SJSA1 (cell line): ENCODE measurements at regions not wholly inside any gene's neighbourhood (a gene's known extent, or its start where the extent isn't known, plus 50 kb on each side); places are given as distances from the start of the nearest gene placed in this dataset.
A peak's percentile ranks its signal among the peaks of the same experiment; 100 is the strongest.
"Not testable (repeated sequence)": the region's sequence is repeated elsewhere in the genome, so short reads cannot be mapped to it uniquely, and the experiment has no call there.

Experiments
- DNase-seq, 2 experiments: peaks; one replicate each; pipeline ENCODE4 v3.0.0-alpha.2; 2015 to 2020; ENCODE audit warnings: low spot score in 2 of 2, low read depth in 1 of 2
- H3K27ac ChIP-seq: fragments of 250-450 bp; sonication (Bioruptor Pico); 2 replicates; pipeline ENCODE4 v1.5.1; 2020; ENCODE audit warnings: mild to moderate bottlenecking, moderate library complexity
- H3K27me3 ChIP-seq: fragments of 250-450 bp; sonication (Bioruptor Pico); replicated peaks from 2 replicates; pipeline ENCODE4 v1.5.1; 2020; ENCODE audit warnings: mild to moderate bottlenecking, moderate library complexity
- H3K36me3 ChIP-seq: fragments of 250-450 bp; sonication (Bioruptor Pico); 2 replicates; pipeline ENCODE4 v1.5.1; 2020; ENCODE audit warnings: mild to moderate bottlenecking
- H3K4me1 ChIP-seq: fragments of 250-450 bp; sonication (Bioruptor Pico); replicated peaks from 2 replicates; pipeline ENCODE4 v1.6.1; 2021; ENCODE audit warnings: mild to moderate bottlenecking
- H3K4me3 ChIP-seq: fragments of 250-450 bp; sonication (Bioruptor Pico); 2 replicates; pipeline ENCODE4 v1.5.1; 2020; ENCODE audit warnings: mild to moderate bottlenecking
- H3K9me3 ChIP-seq: fragments of 250-450 bp; sonication (Bioruptor Pico); replicated peaks from 2 replicates; pipeline ENCODE4 v1.5.1; 2020; ENCODE audit warnings: mild to moderate bottlenecking

DNA sequence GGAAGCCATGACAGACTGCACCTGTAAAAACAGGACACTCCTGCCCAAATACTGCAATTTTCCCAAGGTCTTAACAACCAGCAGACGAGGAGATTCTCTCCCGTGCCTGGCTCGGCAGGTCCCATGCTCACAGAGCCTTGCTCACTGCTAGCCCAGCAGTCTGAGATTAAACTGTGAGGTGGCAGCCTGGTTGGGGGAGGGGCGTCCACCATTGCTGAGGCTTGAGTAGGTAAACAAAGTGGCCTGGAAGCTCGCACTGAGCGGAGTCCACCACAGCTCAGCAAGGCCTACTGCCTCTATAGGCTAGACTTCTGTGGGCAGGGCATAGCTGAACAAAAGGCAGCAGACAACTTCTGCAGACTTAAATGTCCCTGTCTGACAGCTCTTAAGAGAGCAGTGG, 80.3 kb downstream of the ANXA5 start:
- not testable (repeated sequence) for DNase-seq, H3K4me3 ChIP-seq, H3K36me3 ChIP-seq, H3K27ac ChIP-seq, H3K4me1 ChIP-seq, H3K27me3 ChIP-seq, H3K9me3 ChIP-seq

DNA sequence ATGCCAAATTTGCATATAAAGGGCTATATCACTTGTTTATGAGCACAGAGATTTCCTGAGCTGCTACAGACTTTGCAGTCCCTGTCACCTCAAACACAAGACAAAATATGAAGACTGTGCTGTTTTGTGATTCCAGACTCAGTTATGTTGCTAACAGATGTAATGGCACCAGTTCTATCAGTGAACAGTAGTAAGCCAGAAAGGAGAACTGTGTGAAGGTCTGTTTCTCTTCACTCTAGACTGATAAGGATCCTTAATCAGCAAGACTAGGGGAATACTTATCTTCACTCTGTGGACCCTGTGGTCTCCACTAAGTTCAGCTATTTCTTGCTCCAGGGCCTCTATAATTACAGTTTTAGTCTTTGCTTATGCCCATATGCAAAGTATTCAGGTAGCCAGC, 82.7 kb downstream of the ANXA5 start:
- no peak overlapping the region for H3K27ac ChIP-seq
- H3K9me3 ChIP-seq = no peaks in the 10 kb centered on the region
- H3K36me3 ChIP-seq = no peaks in the 10 kb centered on the region
- DNase-seq = no peak
- no peaks in the 10 kb centered on the region for H3K4me1 ChIP-seq
- peaks cover 7% of the 10 kb centered on the region for H3K27me3 ChIP-seq
- H3K4me3 ChIP-seq = no peak overlapping the region

DNA sequence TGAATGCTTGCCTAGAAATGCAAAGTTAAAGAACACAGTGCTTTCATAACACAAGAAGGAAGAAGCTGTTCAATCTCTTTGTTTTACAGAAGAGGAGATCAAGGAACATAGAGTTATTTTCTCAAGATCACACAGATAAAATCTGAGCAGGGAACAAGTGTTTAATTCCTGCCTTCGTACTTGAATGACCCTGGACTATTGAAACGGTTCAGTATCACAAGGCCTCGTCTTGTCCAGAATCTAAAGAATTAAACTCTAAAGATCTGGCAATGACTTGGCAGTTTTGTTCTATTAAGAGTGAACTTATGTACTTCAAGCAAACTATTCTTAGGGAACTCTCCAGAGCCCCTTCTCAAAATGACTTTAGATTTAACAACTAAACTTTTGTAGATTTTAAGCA, 97.7 kb downstream of the ANXA5 start:
- Histone ChIP-seq H3K27ac (no peak overlapping the region), H3K4me3 (no peak overlapping the region), H3K36me3 (no peaks in the 10 kb centered on the region), H3K4me1 (no peaks in the 10 kb centered on the region), H3K9me3 (no peaks in the 10 kb centered on the region), H3K27me3 (no peaks in the 10 kb centered on the region)
- DNase-seq = no peak

DNA sequence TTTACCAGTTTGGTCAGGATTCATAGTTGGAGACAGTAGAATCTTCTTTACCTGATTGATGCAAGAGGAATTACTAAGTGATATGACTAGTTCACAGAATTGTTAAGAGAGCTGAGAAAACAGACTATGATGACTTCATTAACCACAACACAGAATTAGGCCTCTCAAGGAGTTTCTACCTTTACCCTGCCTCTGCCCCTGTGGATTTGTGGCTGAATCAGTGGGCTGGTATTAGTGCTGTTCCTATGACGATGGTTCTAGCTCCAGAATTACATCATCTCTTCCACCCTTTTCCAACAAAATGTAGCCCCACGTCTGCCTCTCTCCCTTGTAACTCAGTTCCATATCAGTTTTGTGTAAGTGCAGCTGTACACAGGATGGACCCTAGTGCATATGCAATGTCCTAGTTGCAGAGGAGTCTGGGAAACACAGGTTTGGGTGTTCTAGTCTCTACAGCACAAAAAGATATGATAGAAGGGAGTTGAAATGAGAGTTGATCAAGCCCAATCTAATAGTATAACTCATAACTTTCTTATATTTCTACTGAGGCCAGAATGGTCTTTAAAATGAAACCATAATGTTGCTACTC, 99.3 kb downstream of the ANXA5 start:
- no peak overlapping the region for H3K27ac ChIP-seq
- no peaks in the 10 kb centered on the region for H3K4me1 ChIP-seq
- peaks cover 5% of the 10 kb centered on the region; the same call in 1 of the 2 replicates for H3K27me3 ChIP-seq
- H3K4me3 ChIP-seq = no peak overlapping the region
- no peaks in the 10 kb centered on the region for H3K36me3 ChIP-seq
- H3K9me3 ChIP-seq = no peaks in the 10 kb centered on the region
- DNase-seq = no peak

DNA sequence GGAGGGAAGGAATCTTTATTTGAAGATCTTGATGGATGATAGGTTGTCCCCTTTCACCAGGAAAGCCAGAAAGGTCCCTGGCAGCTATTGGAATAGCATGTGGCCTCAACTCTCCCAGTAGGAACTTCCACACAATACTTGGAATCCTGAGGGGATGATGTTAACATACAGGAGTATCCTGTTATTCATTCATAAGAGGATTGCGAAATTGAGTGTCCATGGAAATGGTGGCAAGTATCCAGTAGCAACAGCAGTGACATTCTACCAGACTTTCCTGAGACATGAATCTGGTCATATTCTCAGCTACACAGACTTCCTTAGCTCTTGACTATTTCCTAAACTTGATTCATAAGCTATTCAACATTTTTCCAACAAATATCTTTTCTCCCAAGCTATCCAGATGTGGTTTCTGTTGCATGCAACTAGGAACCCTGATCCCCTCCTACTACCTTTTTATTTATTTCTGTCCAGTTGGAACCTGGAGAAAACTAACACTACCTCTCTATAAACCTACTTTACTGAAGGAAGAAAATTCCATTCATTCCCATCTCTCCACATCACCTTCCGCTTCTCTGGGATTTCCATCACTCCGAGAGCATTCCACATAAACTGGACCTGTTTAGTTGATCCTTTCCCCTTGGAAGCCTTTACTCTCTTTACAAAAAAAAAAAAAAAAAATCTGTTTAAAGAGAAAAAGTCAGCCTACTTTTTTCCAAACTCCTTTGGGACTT, 101.8 kb downstream of the ANXA5 start:
- Histone ChIP-seq H3K4me1 (no peaks in the 10 kb centered on the region), H3K36me3 (no peaks in the 10 kb centered on the region), H3K27ac (no peak overlapping the region), H3K27me3 (peaks cover 5% of the 10 kb centered on the region; the same call in 1 of the 2 replicates), H3K9me3 (no peaks in the 10 kb centered on the region), H3K4me3 (no peak overlapping the region)
- DNase-seq = no peak

DNA sequence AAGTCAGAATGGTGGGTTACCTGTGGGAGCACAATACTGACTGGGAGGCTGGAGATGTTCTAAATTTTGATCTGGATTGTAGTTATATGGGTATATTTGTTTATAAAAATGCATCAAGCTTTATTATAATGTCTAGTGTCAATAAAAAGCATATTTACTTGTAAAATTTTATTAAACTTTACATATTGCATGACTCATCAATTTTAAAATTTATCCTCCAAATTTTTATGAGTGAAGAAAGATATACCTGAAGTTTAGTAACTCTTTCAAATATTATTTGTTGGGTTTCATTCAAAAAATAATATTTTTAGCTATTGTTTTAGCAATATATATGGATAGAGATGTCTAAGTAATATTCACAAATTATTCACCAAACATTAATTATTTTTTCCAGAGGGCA, 103.0 kb downstream of the ANXA5 start:
- no peaks in the 10 kb centered on the region for H3K36me3 ChIP-seq
- peaks cover 9% of the 10 kb centered on the region; the same call in 1 of the 2 replicates for H3K27me3 ChIP-seq
- no peaks in the 10 kb centered on the region for H3K9me3 ChIP-seq
- no peaks in the 10 kb centered on the region for H3K4me1 ChIP-seq
- DNase-seq = no peak
- H3K27ac ChIP-seq = no peak overlapping the region
- H3K4me3 ChIP-seq = no peak overlapping the region

DNA sequence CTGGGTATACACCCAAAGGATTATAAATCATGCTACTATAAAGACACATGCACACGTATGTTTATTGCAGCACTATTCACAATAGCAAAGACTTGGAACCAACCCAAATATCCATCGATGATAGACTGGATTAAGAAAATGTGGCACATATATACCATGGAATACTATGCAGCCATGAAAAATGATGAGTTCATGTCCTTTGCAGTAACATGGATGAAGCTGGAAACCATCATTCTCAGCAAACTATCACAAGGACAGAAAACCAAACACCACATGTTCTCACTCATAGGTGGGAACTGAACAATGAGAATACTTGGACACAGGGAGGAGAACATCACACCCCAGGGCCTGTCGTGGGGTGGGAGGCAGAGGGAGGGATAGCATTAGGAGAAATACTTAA, 104.5 kb downstream of the ANXA5 start:
- not testable (repeated sequence) for H3K36me3 ChIP-seq

DNA sequence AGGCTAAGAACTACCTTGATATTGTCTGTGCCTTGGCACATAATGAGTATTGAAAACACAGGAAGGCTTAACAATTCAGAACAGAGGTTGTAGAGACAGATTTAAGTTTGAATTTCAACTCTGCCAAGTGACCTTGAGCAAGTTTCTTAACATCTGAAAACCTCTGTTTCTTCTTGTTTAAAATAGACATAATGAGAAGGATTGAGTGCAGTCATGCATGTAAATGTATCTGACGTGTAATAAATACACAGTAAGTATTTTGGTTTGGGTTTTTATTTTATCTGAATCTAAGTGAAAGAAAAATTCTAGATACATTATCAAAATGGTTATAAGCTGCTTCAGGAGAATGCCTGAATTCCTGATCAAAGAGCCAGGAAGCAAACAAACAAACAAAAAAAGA, 111.9 kb downstream of the ANXA5 start:
- H3K9me3 ChIP-seq = no peaks in the 10 kb centered on the region
- H3K27me3 ChIP-seq = peaks cover 19% of the 10 kb centered on the region
- H3K4me3 ChIP-seq = no peak overlapping the region
- DNase-seq = no peak
- no peaks in the 10 kb centered on the region for H3K4me1 ChIP-seq
- no peak overlapping the region for H3K27ac ChIP-seq
- no peaks in the 10 kb centered on the region for H3K36me3 ChIP-seq

More for the DNA sequence above, 104.5 kb downstream of the ANXA5 start:
- not testable (repeated sequence) for H3K9me3 ChIP-seq, H3K27ac ChIP-seq, H3K27me3 ChIP-seq, DNase-seq, H3K4me3 ChIP-seq, H3K4me1 ChIP-seq

DNA sequence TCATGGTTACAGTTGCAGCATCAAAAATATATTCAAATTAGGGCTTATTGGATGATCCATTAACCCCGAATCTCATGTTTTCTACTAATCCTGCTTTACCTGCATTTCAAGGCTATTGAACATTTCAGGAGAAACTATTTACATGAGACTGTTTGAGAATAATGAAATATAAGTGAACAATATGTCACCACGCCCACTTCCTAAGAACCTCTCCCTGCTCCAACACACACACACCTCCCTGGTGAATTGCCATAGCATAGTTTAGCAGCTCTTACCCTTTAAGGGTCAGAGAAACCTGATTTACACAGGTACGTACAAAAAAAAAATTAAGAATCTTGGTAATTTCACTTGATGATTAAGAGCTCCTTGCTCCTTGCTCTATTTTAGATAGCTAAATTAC, 113.4 kb downstream of the ANXA5 start:
- no peaks in the 10 kb centered on the region for H3K36me3 ChIP-seq
- no peaks in the 10 kb centered on the region for H3K4me1 ChIP-seq
- H3K27ac ChIP-seq = no peak overlapping the region
- no peak for DNase-seq
- H3K4me3 ChIP-seq = no peak overlapping the region
- H3K27me3 ChIP-seq = peaks cover 20% of the 10 kb centered on the region
- H3K9me3 ChIP-seq = no peaks in the 10 kb centered on the region

DNA sequence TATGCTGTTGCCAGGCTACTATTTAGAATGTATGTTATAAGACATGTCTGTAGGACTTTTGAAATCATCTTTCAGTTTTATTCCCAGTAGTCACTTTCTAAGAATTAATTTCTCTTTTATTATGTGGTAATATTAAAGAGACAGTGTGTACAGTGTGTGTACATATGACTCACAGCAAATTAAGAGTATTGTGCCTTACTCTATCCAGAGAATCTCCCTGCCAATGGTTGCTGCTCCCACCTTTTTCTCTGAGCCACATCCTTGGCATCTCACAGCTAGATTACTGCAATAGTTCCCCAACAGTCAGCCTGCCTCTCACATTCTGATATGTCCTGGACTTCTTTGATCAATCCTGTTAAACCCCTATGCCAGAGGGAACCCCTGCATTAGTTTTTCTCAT, 114.5 kb downstream of the ANXA5 start:
- Histone ChIP-seq H3K9me3 (no peaks in the 10 kb centered on the region), H3K27ac (no peak overlapping the region), H3K4me3 (no peak overlapping the region), H3K4me1 (no peaks in the 10 kb centered on the region), H3K27me3 (peaks cover 20% of the 10 kb centered on the region), H3K36me3 (no peaks in the 10 kb centered on the region)
- DNase-seq = no peak

DNA sequence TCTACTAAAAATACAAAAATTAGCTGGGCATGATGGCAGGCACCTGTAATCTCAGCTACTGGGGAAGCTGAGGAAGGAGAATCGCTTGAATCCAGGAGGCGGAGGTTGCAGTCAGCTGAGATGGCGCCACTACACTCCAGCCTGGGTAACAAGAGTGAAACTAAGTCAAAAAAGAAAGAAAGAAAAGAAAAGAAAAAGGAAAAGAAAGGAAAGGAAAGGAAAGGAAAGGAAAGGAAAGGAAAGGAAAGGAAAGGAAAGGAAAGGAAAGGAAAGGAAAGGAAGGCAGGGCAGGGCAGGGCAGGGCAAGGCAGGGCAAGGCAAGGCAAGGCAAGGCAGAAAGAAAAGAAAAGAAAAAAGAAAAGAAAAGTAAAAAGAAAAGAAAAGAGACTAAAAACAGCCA, 121.4 kb downstream of the ANXA5 start:
- H3K4me3 ChIP-seq, DNase-seq, H3K27me3 ChIP-seq, H3K27ac ChIP-seq, H3K9me3 ChIP-seq, H3K4me1 ChIP-seq, H3K36me3 ChIP-seq: not testable (repeated sequence)

DNA sequence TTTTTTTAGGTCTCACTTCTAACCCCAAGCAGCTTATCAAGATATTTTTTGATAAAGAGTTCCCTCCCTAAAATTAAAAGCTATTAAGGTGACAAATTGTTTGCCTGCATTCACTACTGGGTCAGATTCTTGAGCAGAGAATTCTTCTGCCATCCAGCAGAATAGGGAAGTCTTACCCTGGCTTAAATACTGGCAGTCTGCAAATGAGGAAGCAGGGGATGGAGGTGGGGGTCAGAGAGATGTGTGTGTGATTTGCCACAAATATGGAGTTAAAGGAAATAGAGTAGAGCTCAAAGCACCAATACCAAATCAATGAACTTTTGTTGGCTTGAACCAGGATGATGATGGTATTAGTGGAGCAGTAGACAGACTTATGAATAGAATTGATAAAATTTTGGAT, 122.2 kb downstream of the ANXA5 start:
- H3K4me3 ChIP-seq = no peak overlapping the region
- H3K4me1 ChIP-seq = no peaks in the 10 kb centered on the region
- DNase-seq = no peak
- peaks cover 6% of the 10 kb centered on the region; the same call in 1 of the 2 replicates for H3K27me3 ChIP-seq
- H3K27ac ChIP-seq = no peak overlapping the region
- H3K9me3 ChIP-seq = no peaks in the 10 kb centered on the region
- H3K36me3 ChIP-seq = no peaks in the 10 kb centered on the region

DNA sequence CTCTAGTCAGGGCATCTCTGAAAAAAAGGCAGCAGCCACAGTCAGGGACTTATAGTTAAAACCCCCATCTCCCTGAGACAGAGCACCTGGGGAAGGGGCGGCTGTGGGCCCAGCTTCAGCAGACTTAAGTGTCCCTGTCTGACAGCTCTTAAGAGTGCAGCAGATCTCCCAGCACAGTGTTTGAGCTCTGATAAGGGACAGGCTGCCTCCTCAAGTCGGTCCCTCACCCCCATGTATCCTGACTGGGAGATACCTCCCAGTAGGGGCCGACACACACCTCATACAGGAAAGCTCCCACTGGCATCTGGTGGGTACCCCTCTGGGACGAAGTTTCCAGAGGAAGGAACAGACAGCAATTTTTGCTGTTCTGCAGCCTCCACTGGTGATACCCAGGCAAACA, 129.0 kb downstream of the ANXA5 start:
- Histone ChIP-seq H3K4me1 (peaks cover 6% of the 10 kb centered on the region), H3K27me3 (0 out of 2 replicates have a peak, but pooled peaks cover 3% of the 10 kb centered on the region), H3K4me3 (no peak overlapping the region), H3K27ac (no peak overlapping the region), H3K36me3 (no peaks in the 10 kb centered on the region), H3K9me3 (no peaks in the 10 kb centered on the region)
- no peak for DNase-seq

DNA sequence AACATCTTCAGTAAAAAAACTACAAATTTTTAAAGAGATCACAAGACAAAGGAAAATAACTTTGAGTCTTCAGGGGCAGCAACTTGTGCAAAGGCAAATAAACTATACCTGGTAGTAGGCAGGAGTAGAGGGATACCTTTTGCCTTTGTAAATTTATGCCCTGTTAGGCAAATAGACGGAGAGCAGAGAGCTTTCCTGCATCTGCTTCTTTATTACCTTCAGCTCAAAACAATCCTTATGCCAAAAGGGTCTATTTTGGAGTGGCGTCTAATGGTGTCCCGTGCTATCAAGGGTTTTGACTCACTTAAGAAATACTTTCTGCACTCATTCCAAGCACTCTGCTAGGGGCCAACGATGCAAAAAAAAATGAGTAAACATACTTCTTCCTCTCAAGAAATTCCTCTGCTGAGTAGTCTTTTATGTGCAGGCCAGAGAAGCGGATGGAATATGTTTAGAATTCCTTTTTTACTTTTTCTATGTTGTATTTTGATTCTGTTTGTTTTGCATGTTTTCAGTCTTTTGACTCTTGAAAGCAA, 131.9 kb downstream of the ANXA5 start:
- H3K36me3 ChIP-seq = no peaks in the 10 kb centered on the region
- H3K27me3 ChIP-seq = 0 out of 2 replicates have a peak, but pooled peaks cover 3% of the 10 kb centered on the region
- DNase-seq = peak in 1 of 2 experiments; percentile 9
- peaks cover 6% of the 10 kb centered on the region for H3K4me1 ChIP-seq
- H3K4me3 ChIP-seq = no peak overlapping the region
- H3K27ac ChIP-seq = no peak overlapping the region
- no peaks in the 10 kb centered on the region for H3K9me3 ChIP-seq
